Loucy (cell line): ENCODE measurements at regions not wholly inside any gene's neighbourhood (a gene's known extent, or its start where the extent isn't known, plus 50 kb on each side); places are given as distances from the start of the nearest gene placed in this dataset.

Source experiments
- H2AFZ ChIP-seq: fragments of 200-600 bp; sonication (generic); 2 replicates; pipeline ENCODE4 v1.6.0; 2016; ENCODE audit warnings: antibody characterized with exemption, mild to moderate bottlenecking, low read length, moderate library complexity
- H3F3A ChIP-seq: fragments of 200-600 bp; 2 replicates; pipeline ENCODE4 v1.6.0; 2016; ENCODE audit warnings: antibody characterized with exemption, low read depth, mild to moderate bottlenecking
- H3K27me3 ChIP-seq: fragments of 200-600 bp; sonication (generic); 2 replicates; pipeline ENCODE4 v1.6.1; 2014; ENCODE audit warnings: low read length, mild to moderate bottlenecking; ENCODE audit not compliant: insufficient read depth, poor library complexity, severe bottlenecking
- H3K36me3 ChIP-seq: fragments of 200-600 bp; sonication (generic); 2 replicates; pipeline ENCODE4 v1.6.1; 2016; ENCODE audit warnings: low read length; ENCODE audit not compliant: insufficient read depth
- H3K4me1 ChIP-seq: fragments of 200-600 bp; sonication (generic); 2 replicates; pipeline ENCODE4 v1.5.1; 2014; ENCODE audit warnings: low read length, mild to moderate bottlenecking; ENCODE audit not compliant: insufficient read depth, poor library complexity, severe bottlenecking
- H3K4me2 ChIP-seq: fragments of 200-600 bp; sonication (generic); 2 replicates; pipeline ENCODE4 v1.6.0; 2014; ENCODE audit warnings: antibody characterized with exemption, low read length, low read depth, mild to moderate bottlenecking; ENCODE audit not compliant: poor library complexity, severe bottlenecking
- H3K4me3 ChIP-seq: fragments of 200-600 bp; sonication (generic); 2 replicates; pipeline ENCODE4 v1.5.1; 2014; ENCODE audit warnings: low read length, mild to moderate bottlenecking, mixed read lengths; ENCODE audit not compliant: poor library complexity, severe bottlenecking
- H3K79me2 ChIP-seq: fragments of 200-600 bp; sonication (generic); 2 replicates; pipeline ENCODE4 v1.6.1; 2014; ENCODE audit warnings: low read length; ENCODE audit not compliant: insufficient read depth
- H3K9ac ChIP-seq: fragments of 200-600 bp; sonication (generic); 2 replicates; pipeline ENCODE4 v1.6.0; 2014; ENCODE audit warnings: mild to moderate bottlenecking, low read depth, low read length, moderate library complexity; ENCODE audit not compliant: poor library complexity, severe bottlenecking
- H3K9me2 ChIP-seq: fragments of 200-600 bp; sonication (generic); replicated peaks from 2 replicates; pipeline ENCODE4 v1.6.1; 2016; ENCODE audit warnings: low read depth, low read length, mixed read lengths
- H3K9me3 ChIP-seq: fragments of 200-600 bp; sonication (generic); 2 replicates; pipeline ENCODE4 v1.6.1; 2014; ENCODE audit warnings: mild to moderate bottlenecking, antibody characterized with exemption, low read length, low read depth; ENCODE audit not compliant: insufficient read depth
- H4K20me1 ChIP-seq: fragments of 200-600 bp; sonication (generic); 2 replicates; pipeline ENCODE4 v1.6.0; 2014; ENCODE audit warnings: antibody characterized with exemption, low read length, mild to moderate bottlenecking; ENCODE audit not compliant: insufficient read depth, poor library complexity, severe bottlenecking
- EZH2phosphoT487 ChIP-seq: fragments of 200-600 bp; IDR thresholded peaks from 2 replicates; pipeline ENCODE4 v1.6.1; 2018; ENCODE audit warnings: antibody characterized with exemption, mild to moderate bottlenecking, moderate library complexity, borderline replicate concordance
- TF ChIP-seq, protein P1 (sequence below): fragments of 200-600 bp; sonication (generic); conservative IDR thresholded peaks from 2 replicates; pipeline ENCODE4 v1.5.1; 2014; ENCODE audit warnings: mild to moderate bottlenecking, antibody characterized with exemption, low read length

DNA sequence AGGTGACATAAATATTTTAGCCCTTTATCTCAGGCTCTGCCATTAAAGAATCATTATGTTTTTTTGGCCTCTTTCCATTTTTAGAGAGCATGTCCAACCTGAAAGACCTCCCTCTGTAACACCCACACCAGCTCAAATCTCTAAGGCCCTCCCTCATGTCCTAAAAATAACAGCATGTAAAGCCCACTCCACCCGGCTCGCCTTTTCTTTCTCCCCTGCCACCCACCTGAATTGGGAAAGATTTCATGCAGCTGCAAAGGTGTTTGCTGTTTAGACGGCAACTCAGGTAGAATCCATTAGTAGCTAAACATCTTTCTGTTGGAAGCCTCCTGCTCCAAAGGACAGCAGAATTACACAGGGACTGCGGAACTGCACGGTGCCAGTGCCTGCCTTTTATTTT is 79.9 kb downstream of the DMRTA2 start:
- Histone ChIP-seq H3K9ac (no peak overlapping the region), H3K4me1 (no peaks in the 10 kb centered on the region), H3K9me2 (no peaks in the 10 kb centered on the region), H3K27me3 (no peaks in the 10 kb centered on the region), H2AFZ (no peak overlapping the region), H3K36me3 (no peaks in the 10 kb centered on the region), H3F3A (no peaks in the 10 kb centered on the region), H3K4me3 (no peak overlapping the region), H3K9me3 (no peaks in the 10 kb centered on the region), H3K79me2 (no peaks in the 10 kb centered on the region), H4K20me1 (no peaks in the 10 kb centered on the region), H3K4me2 (no peak overlapping the region)
- TF ChIP-seq, protein P1, sequence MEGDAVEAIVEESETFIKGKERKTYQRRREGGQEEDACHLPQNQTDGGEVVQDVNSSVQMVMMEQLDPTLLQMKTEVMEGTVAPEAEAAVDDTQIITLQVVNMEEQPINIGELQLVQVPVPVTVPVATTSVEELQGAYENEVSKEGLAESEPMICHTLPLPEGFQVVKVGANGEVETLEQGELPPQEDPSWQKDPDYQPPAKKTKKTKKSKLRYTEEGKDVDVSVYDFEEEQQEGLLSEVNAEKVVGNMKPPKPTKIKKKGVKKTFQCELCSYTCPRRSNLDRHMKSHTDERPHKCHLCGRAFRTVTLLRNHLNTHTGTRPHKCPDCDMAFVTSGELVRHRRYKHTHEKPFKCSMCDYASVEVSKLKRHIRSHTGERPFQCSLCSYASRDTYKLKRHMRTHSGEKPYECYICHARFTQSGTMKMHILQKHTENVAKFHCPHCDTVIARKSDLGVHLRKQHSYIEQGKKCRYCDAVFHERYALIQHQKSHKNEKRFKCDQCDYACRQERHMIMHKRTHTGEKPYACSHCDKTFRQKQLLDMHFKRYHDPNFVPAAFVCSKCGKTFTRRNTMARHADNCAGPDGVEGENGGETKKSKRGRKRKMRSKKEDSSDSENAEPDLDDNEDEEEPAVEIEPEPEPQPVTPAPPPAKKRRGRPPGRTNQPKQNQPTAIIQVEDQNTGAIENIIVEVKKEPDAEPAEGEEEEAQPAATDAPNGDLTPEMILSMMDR = no peak
- TF ChIP-seq EZH2phosphoT487 = no peak

DNA sequence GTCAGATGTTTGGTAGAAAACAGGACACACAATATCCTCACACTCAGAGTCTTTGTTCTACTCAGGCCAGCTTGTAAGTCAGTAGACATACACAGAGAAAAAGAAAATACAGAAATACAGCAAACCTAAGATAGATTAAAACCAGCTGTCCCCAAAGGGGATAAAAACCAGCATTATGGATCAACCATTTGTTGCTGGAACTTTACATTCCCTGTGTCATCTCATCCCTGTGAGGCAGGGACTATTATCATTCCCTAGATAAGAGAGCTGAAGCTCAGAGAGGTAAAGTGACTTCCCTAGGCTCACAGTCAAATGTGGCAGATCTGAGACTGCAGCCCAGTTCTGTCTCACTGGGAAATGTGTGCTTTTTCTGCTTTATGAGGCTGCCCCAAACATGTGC is 80.7 kb downstream of the DMRTA2 start:
- H3K4me3 ChIP-seq = no peak overlapping the region
- no peaks in the 10 kb centered on the region for H3K4me1 ChIP-seq
- no peaks in the 10 kb centered on the region for H3K9me3 ChIP-seq
- no peaks in the 10 kb centered on the region for H3K9me2 ChIP-seq
- H3K36me3 ChIP-seq = no peaks in the 10 kb centered on the region
- H3K4me2 ChIP-seq = no peak overlapping the region
- H3K27me3 ChIP-seq = no peaks in the 10 kb centered on the region
- H2AFZ ChIP-seq = no peak overlapping the region
- no peaks in the 10 kb centered on the region for H3F3A ChIP-seq
- no peak overlapping the region for H3K9ac ChIP-seq
- H3K79me2 ChIP-seq = no peaks in the 10 kb centered on the region
- no peaks in the 10 kb centered on the region for H4K20me1 ChIP-seq
- TF ChIP-seq, protein P1 = no peak
- no peak for TF ChIP-seq EZH2phosphoT487

DNA sequence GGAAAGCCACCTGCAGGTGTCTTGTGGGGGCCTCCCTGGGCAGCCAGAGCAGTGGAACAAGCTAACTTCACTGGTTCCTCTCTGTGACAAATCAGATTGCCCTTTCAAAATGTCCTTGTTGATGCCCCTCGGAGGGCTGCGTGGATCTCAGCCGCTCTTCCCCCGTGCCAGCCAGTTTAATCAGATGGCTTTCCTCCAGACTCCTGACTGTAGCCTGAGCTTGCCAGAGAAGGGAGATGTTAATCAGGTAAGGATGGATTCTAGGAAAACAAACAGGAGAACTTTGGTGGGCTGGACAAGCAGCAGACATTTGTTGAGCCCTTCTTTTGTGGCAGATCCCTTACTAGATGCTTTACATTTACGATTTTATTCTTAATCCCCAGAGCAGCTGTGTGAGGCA is 88.2 kb downstream of the DMRTA2 start:
- H3K4me2 ChIP-seq = no peak overlapping the region
- H3K4me1 ChIP-seq = no peaks in the 10 kb centered on the region
- H4K20me1 ChIP-seq = no peaks in the 10 kb centered on the region
- H3K9me2 ChIP-seq = no peaks in the 10 kb centered on the region
- no peaks in the 10 kb centered on the region for H3K79me2 ChIP-seq
- no peaks in the 10 kb centered on the region for H3K9me3 ChIP-seq
- H3F3A ChIP-seq = no peaks in the 10 kb centered on the region
- TF ChIP-seq, protein P1 = no peak
- no peak for TF ChIP-seq EZH2phosphoT487
- no peak overlapping the region for H2AFZ ChIP-seq
- H3K27me3 ChIP-seq = no peaks in the 10 kb centered on the region
- H3K9ac ChIP-seq = no peak overlapping the region
- H3K36me3 ChIP-seq = no peaks in the 10 kb centered on the region
- H3K4me3 ChIP-seq = no peak overlapping the region
